HL-60 (cell line): ENCODE measurements at regions not wholly inside any gene's neighbourhood (a gene's known extent, or its start where the extent isn't known, plus 50 kb on each side); places are given as distances from the start of the nearest gene placed in this dataset.

Source experiments
- DNase-seq, 2 experiments: peaks; one replicate each; pipeline ENCODE4 v3.0.0-alpha.2; 2010 to 2020; ENCODE audit warnings: low read depth in 1 of 2, low spot score in 1 of 2
- H3K27ac ChIP-seq: fragments of 250-450 bp; sonication (Bioruptor Pico); replicated peaks from 2 replicates; pipeline ENCODE4 v1.5.1; 2020; ENCODE audit warnings: mild to moderate bottlenecking, moderate library complexity
- H3K27me3 ChIP-seq: fragments of 250-450 bp; sonication (Bioruptor Pico); 2 replicates; pipeline ENCODE4 v1.5.1; 2021; ENCODE audit warnings: mild to moderate bottlenecking, moderate library complexity; ENCODE audit not compliant: insufficient read depth, poor library complexity, severe bottlenecking
- H3K4me3 ChIP-seq: replicated peaks from 2 replicates; pipeline ENCODE4 v1.5.1; 2011; ENCODE audit warnings: mild to moderate bottlenecking, control low read depth, low read length; ENCODE audit not compliant: insufficient read depth
- CTCF ChIP-seq: IDR thresholded peaks from one replicate; pipeline ENCODE4 v1.5.1; 2011; ENCODE audit warnings: low read length, control low read depth, inconsistent platforms; ENCODE audit not compliant: insufficient read depth
- GABPA ChIP-seq: IDR thresholded peaks from 2 replicates; pipeline ENCODE4 v1.6.1; 2012; ENCODE audit warnings: low read depth
- POLR2AphosphoS5 ChIP-seq: IDR thresholded peaks from 2 replicates; pipeline ENCODE4 v1.6.1; 2012; ENCODE audit warnings: low read depth
- REST ChIP-seq: IDR thresholded peaks from 2 replicates; pipeline ENCODE4 v1.6.1; 2012; ENCODE audit warnings: low read depth; ENCODE audit not compliant: insufficient replicate concordance
- SPI1 ChIP-seq: IDR thresholded peaks from 2 replicates; pipeline ENCODE4 v1.6.1; 2012; ENCODE audit warnings: low read depth, mild to moderate bottlenecking, borderline replicate concordance

GRCh38 chr10:36175954-36176353 is 533.9 kb upstream of the FZD8 start:
- no peak overlapping the region for H3K27ac ChIP-seq
- no peak for DNase-seq
- no peaks in the 10 kb centered on the region for H3K27me3 ChIP-seq
- TF ChIP-seq REST (no peak), CTCF (no peak)
- H3K4me3 ChIP-seq, result no peak overlapping the region

GRCh38 chr10:36173364-36173763 is 531.3 kb upstream of the FZD8 start:
- no peak for DNase-seq
- TF ChIP-seq POLR2AphosphoS5 (no peak), SPI1 (no peak), REST (no peak), CTCF (no peak), GABPA (no peak)
- H3K27me3 ChIP-seq, result no peaks in the 10 kb centered on the region
- H3K4me3 ChIP-seq, result no peak overlapping the region
- no peak overlapping the region for H3K27ac ChIP-seq

- H3K27ac ChIP-seq, result no peak overlapping the region
- no peak overlapping the region for H3K4me3 ChIP-seq
- DNase-seq, result no peak
- TF ChIP-seq REST, result no peak
- TF ChIP-seq GABPA, result no peak
- TF ChIP-seq CTCF, result no peak
- no peak for TF ChIP-seq POLR2AphosphoS5
- no peak for TF ChIP-seq SPI1
- no peaks in the 10 kb centered on the region for H3K27me3 ChIP-seq
These were observed 530.2 kb upstream of the FZD8 start for GRCh38 chr10:36171953-36172940.
